ENCODE measurements at regions not wholly inside any gene's neighbourhood (a gene's known extent, or its start where the extent isn't known, plus 50 kb on each side); places are given as distances from the start of the nearest gene placed in this dataset.

DNA sequence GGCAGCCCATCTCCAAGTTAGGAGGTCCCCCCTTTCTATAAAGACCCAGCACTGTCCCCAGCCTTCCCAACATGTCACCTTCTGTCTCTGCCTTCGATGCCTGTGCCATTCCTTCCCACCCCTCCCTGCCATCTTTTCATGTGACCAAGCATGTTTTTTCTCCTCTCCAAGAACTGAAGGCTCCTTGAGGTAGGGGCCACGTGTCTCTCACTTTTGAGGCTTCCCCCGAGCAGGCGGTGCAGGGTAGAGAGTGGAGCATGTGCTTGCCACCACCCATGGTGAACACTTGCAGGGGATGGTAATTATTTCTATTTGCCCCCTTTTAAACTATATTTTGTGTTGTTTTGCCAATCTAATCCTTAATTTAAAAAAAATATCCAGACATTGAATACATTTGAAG is 168.4 kb downstream of the ACKR3 start:
- Histone ChIP-seq H3K9me3 (no peaks in the 10 kb centered on the region), H3K27me3 (ENCODE audit: low read depth) (no peaks in the 10 kb centered on the region), H3K4me3 (no peak overlapping the region), H3K36me3 (replicated peaks) (no peaks in the 10 kb centered on the region), H3K4me1 (no peaks in the 10 kb centered on the region)
- DNase-seq (ENCODE audit: low spot score in 2 of 2), result no peak
- in situ Hi-C loops (cut with MboI; ENCODE audit: low sequenced_read_pairs), result no loop called here

DNA sequence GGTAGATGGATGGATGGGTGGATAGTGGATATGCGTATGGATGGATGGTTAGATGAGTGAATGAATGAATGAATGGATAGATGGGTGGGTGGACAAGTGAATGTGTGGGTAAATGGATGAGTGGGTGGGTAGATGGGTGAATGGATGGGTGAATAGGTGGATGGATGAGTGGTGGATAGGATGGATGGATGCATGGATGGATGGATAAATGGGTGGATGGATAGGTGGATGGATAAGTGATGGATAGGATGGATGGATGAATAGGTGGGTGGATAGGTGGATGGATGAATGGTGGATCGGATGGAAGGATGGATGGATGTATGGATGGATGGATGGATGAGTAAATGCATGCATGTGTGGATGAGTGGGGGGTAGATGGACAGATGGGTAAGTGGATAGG is 169.3 kb downstream of the ACKR3 start:
- Histone ChIP-seq H3K4me3 (no peak overlapping the region), H3K4me1 (no peaks in the 10 kb centered on the region), H3K27me3 (ENCODE audit: low read depth) (no peaks in the 10 kb centered on the region), H3K36me3 (replicated peaks) (no peaks in the 10 kb centered on the region), H3K9me3 (no peaks in the 10 kb centered on the region)
- in situ Hi-C loops (cut with MboI; ENCODE audit: low sequenced_read_pairs), result no loop called here
- no peak for DNase-seq (ENCODE audit: low spot score in 2 of 2)

DNA sequence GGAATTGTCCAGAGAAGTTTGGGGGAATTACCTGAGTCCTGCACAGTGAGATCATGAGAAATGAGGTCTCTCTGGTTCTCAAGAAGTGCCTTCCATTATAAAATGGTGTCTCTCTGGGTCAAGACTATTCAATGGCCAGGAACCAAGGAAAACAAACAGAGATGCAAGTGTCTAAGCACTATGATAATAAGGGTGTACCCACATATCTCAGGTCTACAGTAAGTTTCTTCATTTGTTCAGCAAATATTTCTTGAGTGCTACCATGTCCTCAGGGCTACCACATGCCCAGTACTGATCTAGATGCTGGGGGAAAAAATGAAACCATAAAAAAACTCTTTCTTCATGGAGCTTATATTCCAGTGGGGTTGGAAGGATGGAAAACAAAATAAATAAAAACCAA is 170.0 kb downstream of the ACKR3 start:
- no peak for DNase-seq (ENCODE audit: low spot score in 2 of 2)
- in situ Hi-C loops (cut with MboI; ENCODE audit: low sequenced_read_pairs), result no loop called here
- Histone ChIP-seq H3K9me3 (no peaks in the 10 kb centered on the region), H3K27me3 (ENCODE audit: low read depth) (no peaks in the 10 kb centered on the region), H3K4me3 (no peak overlapping the region), H3K36me3 (replicated peaks) (no peaks in the 10 kb centered on the region), H3K4me1 (no peaks in the 10 kb centered on the region)

- Histone ChIP-seq H3K4me1 (no peaks in the 10 kb centered on the region), H3K4me3 (no peak overlapping the region), H3K36me3 (replicated peaks) (no peaks in the 10 kb centered on the region), H3K9me3 (no peaks in the 10 kb centered on the region), H3K27me3 (ENCODE audit: low read depth) (no peaks in the 10 kb centered on the region)
- no peak for DNase-seq (ENCODE audit: low spot score in 2 of 2)
- in situ Hi-C loops (cut with MboI; ENCODE audit: low sequenced_read_pairs), result no loop called here
These were observed 170.9 kb downstream of the ACKR3 start for GRCh38 chr2:236740506-236740905.

- Histone ChIP-seq H3K4me3 (no peak overlapping the region), H3K9me3 (no peaks in the 10 kb centered on the region), H3K27me3 (ENCODE audit: low read depth) (no peaks in the 10 kb centered on the region), H3K4me1 (no peaks in the 10 kb centered on the region), H3K36me3 (replicated peaks) (no peaks in the 10 kb centered on the region)
- in situ Hi-C loops (cut with MboI; ENCODE audit: low sequenced_read_pairs), result no loop called here
- no peak for DNase-seq (ENCODE audit: low spot score in 2 of 2)
These were observed 173.7 kb downstream of the ACKR3 start for GRCh38 chr2:236743039-236743920.

DNA sequence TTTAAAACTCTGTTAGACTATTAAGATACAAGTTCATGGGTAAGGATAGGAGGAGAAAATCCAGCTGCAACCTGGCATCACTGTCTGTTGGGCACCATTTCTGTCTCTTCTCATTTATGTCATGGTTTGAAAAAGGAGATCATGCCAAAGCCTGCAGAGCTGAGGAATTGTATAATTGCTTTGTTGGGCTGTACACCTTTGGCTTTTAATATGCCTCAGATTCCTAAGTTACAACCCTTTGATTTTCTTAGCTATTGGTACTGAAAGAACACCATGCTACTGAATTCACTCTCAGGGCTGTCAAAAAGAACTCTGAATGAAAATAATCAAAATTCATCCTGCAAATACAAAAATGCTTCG is 174.3 kb downstream of the ACKR3 start:
- in situ Hi-C loops (cut with MboI; ENCODE audit: low sequenced_read_pairs), result no loop called here
- no peaks in the 10 kb centered on the region for H3K4me1 ChIP-seq
- DNase-seq (ENCODE audit: low spot score in 2 of 2), result no peak
- H3K9me3 ChIP-seq, result no peaks in the 10 kb centered on the region
- no peaks in the 10 kb centered on the region for H3K27me3 ChIP-seq (ENCODE audit: low read depth)
- H3K36me3 ChIP-seq (replicated peaks), result no peaks in the 10 kb centered on the region
- H3K4me3 ChIP-seq, result no peak overlapping the region

DNA sequence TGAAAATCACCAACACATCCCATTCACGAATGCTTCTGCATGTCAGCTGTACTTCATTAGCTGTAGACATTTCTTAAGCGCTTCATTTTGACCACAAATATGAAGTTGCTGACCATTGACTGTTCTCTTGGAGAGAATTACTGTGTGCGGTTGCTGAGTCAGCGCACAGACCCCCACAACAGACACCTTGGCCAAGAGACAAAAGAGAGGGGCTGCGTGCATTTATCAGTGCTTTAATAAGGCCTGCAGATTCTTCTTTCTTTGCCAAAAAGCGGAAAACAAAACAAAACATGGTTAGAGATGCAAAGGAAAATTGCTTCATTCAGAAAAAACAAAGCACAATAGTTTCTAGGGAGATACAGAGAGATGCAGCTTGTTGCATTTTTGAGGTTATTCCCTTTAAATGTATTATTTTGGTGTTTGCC is 174.7 kb downstream of the ACKR3 start:
- no peaks in the 10 kb centered on the region for H3K9me3 ChIP-seq
- no peak overlapping the region for H3K4me3 ChIP-seq
- in situ Hi-C loops (cut with MboI; ENCODE audit: low sequenced_read_pairs), result no loop called here
- no peaks in the 10 kb centered on the region for H3K36me3 ChIP-seq (replicated peaks)
- DNase-seq (ENCODE audit: low spot score in 2 of 2), result no peak
- no peaks in the 10 kb centered on the region for H3K4me1 ChIP-seq
- no peaks in the 10 kb centered on the region for H3K27me3 ChIP-seq (ENCODE audit: low read depth)

DNA sequence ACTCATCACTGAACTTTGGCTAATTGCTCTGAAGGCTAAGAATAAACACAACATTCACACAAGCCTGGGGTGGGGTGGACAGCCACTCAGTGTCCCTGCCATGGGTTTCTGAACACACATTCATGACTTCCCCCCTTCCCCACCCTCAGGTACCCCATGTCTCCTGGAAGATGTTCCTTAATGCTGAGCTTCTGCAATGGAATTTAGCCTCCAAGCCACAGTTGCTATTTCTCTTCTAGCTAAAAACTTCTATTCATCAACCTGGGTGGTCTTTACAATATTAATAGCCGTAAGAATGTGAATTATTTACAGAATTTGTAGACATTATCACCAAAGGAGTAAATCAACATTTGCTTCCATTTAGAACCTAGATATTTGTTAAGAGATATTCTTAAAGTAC is 175.1 kb downstream of the ACKR3 start:
- Histone ChIP-seq H3K36me3 (replicated peaks) (no peaks in the 10 kb centered on the region), H3K27me3 (ENCODE audit: low read depth) (no peaks in the 10 kb centered on the region), H3K4me1 (no peaks in the 10 kb centered on the region), H3K4me3 (no peak overlapping the region), H3K9me3 (no peaks in the 10 kb centered on the region)
- in situ Hi-C loops (cut with MboI; ENCODE audit: low sequenced_read_pairs), result no loop called here
- DNase-seq (ENCODE audit: low spot score in 2 of 2), result no peak

GRCh38 chr2:236745420-236746210 is 176.0 kb downstream of the ACKR3 start:
- no peaks in the 10 kb centered on the region for H3K36me3 ChIP-seq (replicated peaks)
- in situ Hi-C loops (cut with MboI; ENCODE audit: low sequenced_read_pairs), result no loop called here
- no peak overlapping the region for H3K4me3 ChIP-seq
- no peaks in the 10 kb centered on the region for H3K9me3 ChIP-seq
- H3K4me1 ChIP-seq, result no peaks in the 10 kb centered on the region
- DNase-seq (ENCODE audit: low spot score in 2 of 2), result peak in 1 of 2 experiments; percentile 10
- no peaks in the 10 kb centered on the region for H3K27me3 ChIP-seq (ENCODE audit: low read depth)

DNA sequence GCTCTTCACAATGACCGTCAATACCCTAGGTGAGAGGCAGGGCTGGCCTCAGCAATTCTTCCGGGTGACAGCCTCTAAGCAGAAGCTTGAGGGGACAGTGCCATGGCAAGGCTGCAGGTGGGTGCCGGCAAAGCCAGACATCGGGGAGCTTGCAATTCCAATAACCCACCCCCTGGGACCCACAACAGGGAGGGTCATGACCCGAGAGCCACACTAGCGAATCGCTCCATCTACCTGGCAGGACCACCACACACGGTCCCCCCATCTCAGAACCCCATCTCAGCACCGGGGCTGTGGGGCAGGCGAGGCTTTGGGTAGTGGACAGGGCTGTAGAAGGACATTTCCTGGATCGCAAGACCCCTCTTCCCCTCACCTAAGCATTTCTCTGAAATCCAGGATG is 177.2 kb downstream of the ACKR3 start:
- no peak overlapping the region for H3K4me3 ChIP-seq

DNA sequence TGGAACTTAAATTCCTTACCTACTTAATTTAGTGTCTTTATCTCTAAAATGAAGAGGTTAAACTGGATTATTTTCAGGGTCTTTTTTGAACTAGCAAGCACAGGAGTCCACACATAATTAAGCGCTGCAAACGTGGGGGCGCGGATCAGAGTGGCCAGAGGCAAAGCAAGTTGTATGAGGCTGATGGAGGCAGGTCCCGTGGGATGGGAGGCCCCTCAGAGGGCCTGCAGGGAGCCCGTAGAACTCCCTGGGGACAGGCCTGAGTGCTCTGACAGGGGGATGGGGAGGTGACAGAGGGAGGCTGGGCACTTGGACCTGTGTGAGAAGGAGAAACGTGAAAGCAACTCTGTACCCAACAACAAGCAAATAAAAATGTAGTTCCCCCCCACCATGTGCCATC is 177.8 kb downstream of the ACKR3 start:
- no peak for DNase-seq (ENCODE audit: low spot score in 2 of 2)
- Histone ChIP-seq H3K27me3 (ENCODE audit: low read depth) (no peaks in the 10 kb centered on the region), H3K9me3 (no peaks in the 10 kb centered on the region), H3K4me1 (no peaks in the 10 kb centered on the region), H3K4me3 (no peak overlapping the region), H3K36me3 (replicated peaks) (no peaks in the 10 kb centered on the region)
- in situ Hi-C loops (cut with MboI; ENCODE audit: low sequenced_read_pairs), result no loop called here

More for the DNA sequence above, 177.2 kb downstream of the ACKR3 start:
- Histone ChIP-seq H3K27me3 (ENCODE audit: low read depth) (no peaks in the 10 kb centered on the region), H3K4me1 (no peaks in the 10 kb centered on the region), H3K9me3 (no peaks in the 10 kb centered on the region), H3K36me3 (replicated peaks) (no peaks in the 10 kb centered on the region)
- no peak for DNase-seq (ENCODE audit: low spot score in 2 of 2)
- in situ Hi-C loops (cut with MboI; ENCODE audit: low sequenced_read_pairs), result no loop called here

GRCh38 chr2:236747925-236748324 is 178.3 kb downstream of the ACKR3 start:
- Histone ChIP-seq H3K9me3 (no peaks in the 10 kb centered on the region), H3K36me3 (replicated peaks) (no peaks in the 10 kb centered on the region), H3K4me3 (no peak overlapping the region), H3K4me1 (no peaks in the 10 kb centered on the region), H3K27me3 (ENCODE audit: low read depth) (no peaks in the 10 kb centered on the region)
- in situ Hi-C loops (cut with MboI; ENCODE audit: low sequenced_read_pairs), result no loop called here
- DNase-seq (ENCODE audit: low spot score in 2 of 2), result no peak

DNA sequence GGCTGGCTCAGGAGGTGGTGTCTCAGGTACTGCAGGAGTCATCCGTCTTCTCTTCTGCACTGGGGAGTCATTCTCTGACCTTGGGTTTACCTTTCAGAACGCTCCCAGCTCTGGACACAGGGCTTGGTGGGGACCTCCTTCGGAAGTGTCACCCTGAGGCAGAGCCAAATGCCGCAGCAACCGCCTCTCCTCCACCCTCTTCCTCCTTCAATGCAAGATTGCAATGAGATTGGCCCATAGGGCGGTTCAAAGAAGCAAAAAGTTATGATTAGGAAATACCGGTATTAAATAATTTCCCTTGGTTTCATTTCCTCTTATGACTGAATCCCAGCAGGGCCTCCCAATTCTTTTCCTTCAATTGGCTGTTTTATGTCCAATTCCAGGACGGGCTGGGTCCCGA is 178.8 kb downstream of the ACKR3 start:
- H3K27me3 ChIP-seq (ENCODE audit: low read depth), result no peaks in the 10 kb centered on the region
- no peak overlapping the region for H3K4me3 ChIP-seq
- H3K36me3 ChIP-seq (replicated peaks), result no peaks in the 10 kb centered on the region
- no peaks in the 10 kb centered on the region for H3K4me1 ChIP-seq
- H3K9me3 ChIP-seq, result no peaks in the 10 kb centered on the region
- DNase-seq (ENCODE audit: low spot score in 2 of 2), result no peak
- in situ Hi-C loops (cut with MboI; ENCODE audit: low sequenced_read_pairs), result no loop called here

DNA sequence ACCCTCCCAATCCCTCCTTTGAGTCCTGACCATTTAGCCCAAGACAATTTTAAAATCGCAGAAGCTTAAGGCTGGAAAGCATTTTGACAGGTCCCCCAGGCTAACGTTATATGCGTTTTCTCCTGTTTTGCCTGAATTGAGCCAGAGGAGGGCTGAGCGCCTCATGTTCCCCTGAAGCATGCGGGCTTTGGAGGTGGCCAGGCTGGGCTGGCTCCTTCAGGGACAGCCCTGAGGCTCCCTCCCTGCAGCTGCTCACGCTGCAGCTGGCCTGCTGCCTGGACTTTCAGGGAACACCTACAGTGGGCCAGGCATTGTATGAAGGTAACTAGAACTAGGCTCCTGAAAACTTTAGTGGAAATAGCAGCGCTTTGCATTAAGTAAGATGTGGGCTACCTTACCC is 179.2 kb downstream of the ACKR3 start:
- in situ Hi-C loops (cut with MboI; ENCODE audit: low sequenced_read_pairs), result no loop called here
- Histone ChIP-seq H3K36me3 (replicated peaks) (no peaks in the 10 kb centered on the region), H3K4me3 (no peak overlapping the region), H3K4me1 (no peaks in the 10 kb centered on the region), H3K27me3 (ENCODE audit: low read depth) (no peaks in the 10 kb centered on the region), H3K9me3 (no peaks in the 10 kb centered on the region)
- no peak for DNase-seq (ENCODE audit: low spot score in 2 of 2)

All from HAP-1 (cell line).